ENCODE measurements at regions not wholly inside any gene's neighbourhood (a gene's known extent, or its start where the extent isn't known, plus 50 kb on each side); places are given as distances from the start of the nearest gene placed in this dataset.
"Not testable (repeated sequence)": the region's sequence is repeated elsewhere in the genome, so short reads cannot be mapped to it uniquely, and the experiment has no call there.

- DNase-seq, result no peak
These were observed 1218.1 kb downstream of the ROBO2 start for GRCh38 chr3:78257951-78258530.

DNA sequence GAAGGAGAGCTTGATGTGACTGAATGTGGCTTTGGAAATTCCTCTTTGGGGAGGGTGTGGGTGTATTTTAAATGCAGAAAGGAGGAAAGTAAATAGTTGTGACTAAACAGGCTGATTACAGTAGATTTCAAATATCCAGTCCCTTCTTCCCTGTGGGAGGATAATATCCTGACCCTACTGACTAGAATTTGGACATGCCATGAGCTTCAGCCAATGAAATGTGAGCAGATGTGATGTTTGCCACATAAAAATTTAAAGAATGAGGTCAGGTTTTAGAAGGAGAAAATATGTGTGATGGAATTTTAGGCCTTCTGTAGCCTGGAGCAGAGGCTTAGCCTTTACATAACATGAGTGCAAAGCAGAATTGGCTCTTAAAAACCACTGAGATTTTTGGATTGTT, 1218.9 kb downstream of the ROBO2 start:
- no peak for DNase-seq

GRCh38 chr3:78260388-78260787, 1220.5 kb downstream of the ROBO2 start:
- DNase-seq, result no peak

GRCh38 chr3:78266550-78266949, 1226.7 kb downstream of the ROBO2 start:
- DNase-seq, result not testable (repeated sequence)

DNA sequence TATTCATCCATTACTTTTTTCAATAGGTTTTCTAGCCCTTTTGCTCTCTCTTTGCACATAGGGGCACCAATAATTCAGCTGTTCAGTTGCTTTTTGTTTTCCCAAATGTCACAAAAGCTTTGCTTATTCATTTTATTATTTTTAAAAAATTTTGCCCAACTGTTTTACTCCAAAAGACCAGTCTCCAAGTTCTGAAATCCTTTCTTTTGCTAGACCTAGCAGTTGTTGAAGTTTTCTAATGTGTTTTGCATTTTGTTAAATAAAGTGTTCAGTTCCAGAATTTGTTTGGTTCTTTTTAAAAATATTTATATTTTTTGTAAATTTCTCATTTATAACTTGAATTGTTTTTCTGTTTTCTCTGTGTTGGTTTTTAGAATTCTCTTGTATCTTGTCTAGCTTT, 1227.3 kb downstream of the ROBO2 start:
- no peak for DNase-seq

DNA sequence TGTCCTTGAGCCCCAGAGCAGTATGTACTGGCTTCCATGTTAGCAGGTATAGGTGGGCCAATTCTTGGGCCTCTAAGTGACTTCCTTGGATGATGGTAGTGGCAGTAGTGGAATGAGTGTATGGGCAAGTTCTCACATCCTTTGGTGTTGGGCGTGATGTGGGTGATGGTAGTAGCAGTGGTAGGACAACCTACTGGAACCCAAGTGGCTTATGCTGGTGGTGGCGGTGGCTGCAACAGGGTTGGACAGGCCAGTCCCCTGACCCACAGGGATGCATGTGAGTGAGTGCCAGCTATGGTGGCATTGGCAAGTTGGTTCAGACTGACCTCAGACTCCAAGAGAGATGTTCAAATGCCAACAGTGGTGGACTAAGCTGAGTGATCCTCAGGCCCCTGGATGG, 1228.2 kb downstream of the ROBO2 start:
- DNase-seq, result no peak

GRCh38 chr3:78268716-78269668, 1229.1 kb downstream of the ROBO2 start:
- no peak for DNase-seq

DNA sequence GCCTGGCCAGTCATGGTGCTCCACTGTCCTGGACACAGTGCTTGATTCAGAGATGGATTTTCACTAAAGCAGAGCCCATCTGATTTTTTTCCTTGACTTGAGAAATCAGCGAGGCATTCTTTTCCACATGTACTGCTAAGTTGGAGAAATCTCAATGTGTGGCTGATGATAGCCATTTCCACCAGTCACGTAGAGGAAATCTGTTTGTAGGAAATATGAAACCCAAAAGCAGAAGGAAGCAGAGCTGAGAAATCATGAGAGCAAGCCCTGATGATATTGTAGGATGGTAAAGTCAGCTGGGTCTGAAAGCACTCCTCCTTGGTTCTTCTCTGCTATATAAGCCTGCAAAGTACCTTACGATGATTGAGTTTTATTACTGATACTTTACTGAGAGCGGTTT, 1233.4 kb downstream of the ROBO2 start:
- DNase-seq, result no peak

GRCh38 chr3:78274475-78275065, 1234.7 kb downstream of the ROBO2 start:
- DNase-seq, result no peak

DNA sequence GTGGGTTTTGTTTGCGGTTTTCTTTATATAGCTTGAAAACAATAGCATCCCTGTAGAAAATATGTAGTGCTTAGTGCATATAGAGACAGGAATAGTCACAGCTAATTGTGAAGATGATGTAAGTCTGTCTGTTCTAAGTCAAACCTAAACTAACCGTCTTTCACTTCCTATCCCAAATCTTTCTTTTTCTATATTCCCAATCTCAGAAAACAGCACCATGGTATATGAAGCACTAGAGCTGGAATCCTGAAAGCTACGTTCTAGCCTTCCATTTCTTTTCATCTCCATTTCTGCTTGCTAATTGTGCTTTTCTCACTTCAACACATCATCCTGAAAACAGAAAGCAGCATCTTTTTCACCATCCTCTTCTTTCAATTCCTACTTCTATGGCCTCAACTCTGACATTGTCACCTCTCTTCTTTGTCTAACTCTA, 1235.5 kb downstream of the ROBO2 start:
- DNase-seq, result no peak

DNA sequence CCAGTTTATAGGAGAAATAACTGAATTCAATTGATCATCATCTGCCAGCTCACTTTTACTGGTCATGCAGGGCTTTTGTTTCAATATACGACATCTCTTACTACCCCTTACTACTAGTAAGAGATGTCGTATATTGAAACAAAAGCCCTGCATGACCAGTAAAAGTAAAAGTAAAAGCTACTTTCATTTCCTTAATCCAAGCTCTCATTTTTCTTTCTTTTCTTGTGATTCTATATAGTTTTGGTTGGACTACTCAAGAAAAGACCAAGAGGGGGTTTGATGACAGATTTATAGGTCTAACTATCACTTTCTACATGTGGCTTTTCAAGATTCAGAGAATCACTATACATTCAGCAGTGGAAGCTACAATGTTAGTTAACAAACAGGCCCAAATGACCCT, 1237.3 kb downstream of the ROBO2 start:
- DNase-seq, result no peak

- no peak for DNase-seq
These were observed 1237.9 kb downstream of the ROBO2 start for GRCh38 chr3:78277801-78278200.

DNA sequence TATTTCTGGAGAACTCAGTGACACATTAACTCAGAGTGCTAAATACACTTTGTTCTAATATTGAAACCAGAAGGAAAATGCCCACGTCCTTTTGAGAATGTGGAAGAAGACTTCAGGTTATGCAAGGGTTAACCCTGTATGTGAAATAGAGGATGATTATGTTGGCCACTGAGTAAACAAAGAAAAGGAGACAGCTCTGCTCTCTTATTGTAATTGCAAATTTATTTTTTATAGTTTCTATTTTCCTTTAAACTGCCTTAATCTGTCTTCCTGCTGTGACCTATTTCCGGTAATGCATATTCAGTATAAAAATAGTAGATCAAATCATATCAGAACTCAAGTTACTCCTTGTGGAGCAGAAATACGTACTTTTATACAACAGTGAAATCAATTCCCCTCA, 1239.2 kb downstream of the ROBO2 start:
- DNase-seq, result no peak

DNA sequence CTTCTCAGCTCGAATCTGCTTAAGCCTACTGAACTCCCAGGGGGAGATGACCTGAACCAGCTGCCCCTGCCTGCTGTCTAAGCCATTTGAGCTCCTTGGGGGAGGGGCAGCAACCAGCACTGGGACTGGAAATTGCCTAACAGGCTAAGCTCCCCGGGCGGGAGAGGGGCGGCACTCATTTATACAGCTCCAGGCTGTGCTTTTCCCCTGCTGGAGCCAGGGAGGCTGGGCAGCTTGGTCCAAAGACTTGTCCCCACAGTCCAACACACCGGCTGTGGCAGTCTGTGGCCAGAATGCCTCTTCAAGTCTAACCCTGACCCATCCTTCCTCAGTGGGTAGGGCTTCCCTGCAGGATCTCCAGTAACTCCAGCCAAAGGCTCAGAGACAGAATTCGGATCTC, 1241.5 kb downstream of the ROBO2 start:
- no peak for DNase-seq

DNA sequence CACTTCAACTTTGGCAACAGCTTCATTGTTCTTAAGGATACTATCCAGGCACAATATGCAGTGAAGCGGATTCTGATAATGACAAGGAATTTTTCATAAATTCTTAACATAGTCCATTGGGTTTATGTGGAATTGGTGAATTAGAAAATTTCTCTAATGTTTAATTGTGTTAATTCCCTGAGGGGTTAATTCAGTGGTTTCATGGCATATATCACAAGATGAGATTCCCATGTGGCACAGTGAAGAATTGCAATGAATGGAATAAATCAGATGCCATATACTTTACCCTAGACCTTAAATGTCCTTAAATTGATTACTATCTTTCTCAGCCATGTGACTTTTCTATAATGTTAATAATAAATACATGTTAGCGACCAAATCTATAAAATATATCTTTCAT, 1244.1 kb downstream of the ROBO2 start:
- no peak for DNase-seq

DNA sequence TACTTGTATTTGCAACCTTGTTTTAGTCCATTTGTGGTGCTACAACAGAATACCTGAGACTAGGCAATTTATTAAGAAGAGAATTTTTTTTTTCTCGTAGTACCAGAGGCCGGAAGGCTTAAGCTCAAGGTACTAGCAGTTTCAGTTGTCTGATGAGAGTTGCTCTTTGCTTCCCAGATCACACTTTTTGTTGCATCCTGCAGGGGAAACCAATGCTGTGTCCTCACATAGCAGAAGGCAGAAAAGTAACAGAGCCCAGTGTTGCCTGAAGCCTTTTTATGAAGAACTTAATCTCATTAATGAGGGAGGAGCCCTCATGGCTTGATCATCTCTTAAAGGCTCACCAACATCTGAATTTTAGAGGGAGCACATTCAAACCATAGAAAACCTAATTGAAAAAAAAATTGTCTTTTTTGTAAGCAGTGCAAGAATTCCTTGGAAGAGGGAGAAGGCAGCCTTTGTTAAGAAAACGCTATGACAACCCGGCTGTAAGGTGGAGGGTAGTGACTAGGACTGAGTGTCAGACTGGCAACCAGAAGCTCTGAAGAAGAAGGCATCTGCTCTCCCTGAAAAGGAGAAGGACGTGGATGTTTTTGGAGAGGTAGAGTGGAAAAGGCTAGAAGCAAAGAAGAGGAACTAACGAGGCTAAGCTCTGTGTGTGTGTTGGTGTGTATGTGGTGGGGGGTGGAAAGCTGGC, 1245.3 kb downstream of the ROBO2 start:
- no peak for DNase-seq

DNA sequence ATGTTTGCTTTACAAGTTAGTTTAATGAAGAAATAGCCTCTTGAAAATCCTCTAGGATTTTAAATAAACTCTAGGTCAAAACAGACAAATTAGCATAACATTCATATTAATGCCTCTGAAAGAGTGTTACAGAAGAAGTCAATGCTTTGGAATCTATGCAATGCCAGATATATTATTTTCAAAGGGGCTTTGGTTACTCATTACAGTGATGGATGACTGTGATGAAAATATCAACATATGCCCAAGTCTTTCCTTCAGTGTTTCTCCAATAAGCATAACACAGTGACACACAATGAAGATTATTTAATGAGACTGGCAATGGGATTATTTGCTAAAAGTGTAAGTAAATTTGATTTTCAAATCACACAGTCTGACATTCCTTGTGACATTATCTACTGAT, 1247.2 kb downstream of the ROBO2 start:
- no peak for DNase-seq

DNA sequence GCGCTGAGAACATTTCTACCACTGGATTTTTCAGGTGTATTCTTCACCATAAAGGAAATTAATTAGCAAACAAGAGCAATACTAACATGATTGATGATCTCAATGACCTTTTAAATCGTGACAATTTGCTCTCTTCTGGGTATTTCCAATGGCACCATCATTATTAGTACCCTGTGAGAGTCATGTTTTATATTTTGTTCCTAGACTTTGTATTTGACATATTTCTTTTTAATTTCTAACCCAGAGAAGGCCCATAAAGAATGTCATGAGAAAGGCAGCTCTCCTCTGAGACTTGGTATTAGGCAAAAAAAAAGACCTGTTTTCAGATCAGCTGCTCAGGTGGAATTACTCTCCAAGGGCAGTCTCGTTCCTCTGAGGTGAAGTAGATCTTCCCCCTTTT, 1253.4 kb downstream of the ROBO2 start:
- DNase-seq, result no peak

- no peak for DNase-seq
These were observed 1264.2 kb downstream of the ROBO2 start for GRCh38 chr3:78304115-78304514.

DNA sequence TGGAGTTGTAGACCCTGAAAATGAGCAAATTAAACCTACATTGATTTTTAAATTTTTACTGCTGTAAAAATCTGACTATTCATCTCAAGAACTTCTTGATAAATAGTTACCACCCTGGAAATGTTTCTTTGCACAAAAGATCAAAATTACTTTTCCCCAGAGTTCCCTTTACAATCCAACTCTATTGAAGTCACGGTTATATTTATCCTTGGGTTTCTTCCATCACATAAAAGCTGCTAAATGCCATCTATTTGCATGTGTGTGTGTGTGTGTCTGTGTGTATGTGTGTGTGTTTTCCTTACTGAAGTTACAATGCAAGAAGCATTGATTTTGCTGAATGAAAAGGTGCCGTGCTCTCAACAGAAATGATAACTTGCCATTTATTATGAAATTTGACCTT, 1273.0 kb downstream of the ROBO2 start:
- DNase-seq, result no peak

GRCh38 chr3:78313332-78313731, 1273.4 kb downstream of the ROBO2 start:
- no peak for DNase-seq

DNA sequence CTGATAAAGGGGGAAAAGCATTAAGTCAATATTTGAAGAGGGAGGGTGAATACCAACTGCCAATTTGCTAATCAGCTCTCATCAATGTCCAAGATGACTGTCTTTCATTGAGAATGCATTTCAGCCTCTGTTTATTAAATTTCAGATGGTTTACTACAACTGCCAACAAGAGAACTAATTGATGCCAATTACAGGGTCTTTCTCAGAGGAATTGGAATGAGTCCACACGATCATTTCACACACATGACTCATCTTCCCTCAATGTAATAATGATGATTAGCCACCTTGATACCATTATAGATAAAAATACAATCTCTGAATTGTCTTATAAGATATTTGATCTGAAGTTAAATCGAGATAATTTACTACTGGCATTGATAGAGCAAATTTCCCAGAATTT, 1274.4 kb downstream of the ROBO2 start:
- no peak for DNase-seq

DNA sequence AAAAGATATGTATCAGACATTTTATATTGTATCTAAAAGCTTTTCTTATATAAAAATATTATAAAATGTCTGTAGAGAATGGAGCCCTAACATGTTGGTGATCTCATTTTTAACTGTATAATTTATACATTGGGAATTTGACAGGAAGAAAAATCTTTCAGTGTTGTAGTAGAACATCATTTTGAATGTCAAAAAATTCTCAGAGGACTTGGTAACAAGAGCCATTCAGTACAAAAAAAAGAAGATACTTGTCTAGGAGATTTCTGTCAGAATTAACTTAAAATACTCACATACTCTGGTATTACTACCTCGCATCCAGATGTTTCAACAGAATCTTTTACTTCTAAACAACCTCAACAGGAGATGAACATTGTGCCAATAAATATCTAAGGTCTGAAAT, 1277.9 kb downstream of the ROBO2 start:
- DNase-seq, result no peak

Data from tongue (tissue), 1 donor.